Aorta (tissue), 5 donors: ENCODE measurements at regions not wholly inside any gene's neighbourhood (a gene's known extent, or its start where the extent isn't known, plus 50 kb on each side); places are given as distances from the start of the nearest gene placed in this dataset.

Experiments used
- ATAC-seq: fragments of 200-7000 bp; cut with Tn5 transposase; one replicate; pipeline ENCODE4 v1.9.1; 2022; ENCODE audit warnings: moderate library complexity; ENCODE audit not compliant: low FRiP score
- DNase-seq, 2 donors: peaks; one replicate each; pipeline ENCODE4 v3.0.0-alpha.2; 2020
- H3K27ac ChIP-seq, 2 donors: one replicate each; pipeline ENCODE4 v1.5.1; 2013; ENCODE audit warnings: low read length in 2 of 2, mild to moderate bottlenecking in 2 of 2, moderate library complexity in 2 of 2, control low read depth in 1 of 2, inconsistent platforms in 1 of 2, low read depth in 1 of 2
- H3K27me3 ChIP-seq, 2 donors: one replicate each; pipeline ENCODE4 v1.6.1; 2013; ENCODE audit warnings: control low read depth in 1 of 2, low read length in 1 of 2, mild to moderate bottlenecking in 1 of 2, moderate library complexity in 1 of 2; ENCODE audit not compliant: insufficient read depth in 2 of 2, control insufficient read depth in 1 of 2
- H3K36me3 ChIP-seq, 2 donors: one replicate each; pipeline ENCODE4 v1.6.1; 2013; ENCODE audit warnings: control low read depth in 1 of 2, low read length in 1 of 2, mild to moderate bottlenecking in 1 of 2; ENCODE audit not compliant: insufficient read depth in 2 of 2, control insufficient read depth in 1 of 2
- H3K4me1 ChIP-seq, 2 donors: one replicate each; pipeline ENCODE4 v1.6.1; 2013; ENCODE audit warnings: low read length in 2 of 2, control low read depth in 1 of 2, mild to moderate bottlenecking in 1 of 2, moderate library complexity in 1 of 2; ENCODE audit not compliant: insufficient read depth in 2 of 2, control insufficient read depth in 1 of 2
- H3K4me3 ChIP-seq, 2 donors: one replicate each; pipeline ENCODE4 v1.5.1; 2013; ENCODE audit warnings: low read length in 2 of 2, control low read depth in 1 of 2, mild to moderate bottlenecking in 1 of 2
- H3K9me3 ChIP-seq: one replicate; pipeline ENCODE4 v1.6.1; 2013; ENCODE audit warnings: mild to moderate bottlenecking, low read length; ENCODE audit not compliant: control insufficient read depth
- WGBS, 2 donors: extraction: QIAGEN DNeasy Blood & Tissue Kit; methylation state at CpG; one replicate each; pipeline ENCODE4 v1.1.7; 2013; 5-methylcytosine and 5-hydroxymethylcytosine counted together
- intact Hi-C, 2 donors: fragments of 100-400 bp; cut with DNase I; formaldehyde crosslinking; loops; one replicate each; pipeline versions ENCODE4 v1.14.2 to v1.15.0; 2022
- donor health status: healthy with polysubstance abuse.
- donor health status: Bipolar disorder and iron deficiency.
- donor health status: DM: no; HTN: no; CAD: no.
- donor health status: DM: no; HTN: no; CAD: no.
- donor health status: DM: yes; HTN: yes; CAD: no.

GRCh38 chr22:44379817-44380755 lies 67.3 kb upstream of the SHISAL1 start:
- Histone ChIP-seq H3K27me3 (peaks cover 0 to 1% of the 10 kb centered on the region in 2 donors), H3K27ac (no peak overlapping the region), H3K4me3 (no peak overlapping the region), H3K9me3 (peaks cover 6% of the 10 kb centered on the region), H3K4me1 (no peaks in the 10 kb centered on the region), H3K36me3 (no peaks in the 10 kb centered on the region)
- WGBS, 2 donors = 75 to 79% methylated on average over 14 of the region's 14 CpGs
- no peak for ATAC-seq
- intact Hi-C loops = no loop called here
- DNase-seq = peak; percentile 11 to 53

GRCh38 chr22:44378380-44378779 lies 65.6 kb upstream of the SHISAL1 start:
- Histone ChIP-seq H3K36me3 (no peaks in the 10 kb centered on the region), H3K27me3 (peaks cover 0 to 1% of the 10 kb centered on the region in 2 donors), H3K27ac (no peak overlapping the region), H3K4me3 (no peak overlapping the region), H3K4me1 (no peaks in the 10 kb centered on the region), H3K9me3 (peaks cover 7% of the 10 kb centered on the region)
- ATAC-seq = no peak
- intact Hi-C loops = no loop called here
- DNase-seq = peak; percentile 1 to 6

- ATAC-seq = no peak
- H3K27me3 ChIP-seq = peaks cover 0 to 1% of the 10 kb centered on the region in 2 donors
- H3K9me3 ChIP-seq = peaks cover 7% of the 10 kb centered on the region
- H3K27ac ChIP-seq = no peak overlapping the region
- intact Hi-C loops = no loop called here
- H3K36me3 ChIP-seq = no peaks in the 10 kb centered on the region
- WGBS, 2 donors = 60 to 65% methylated on average over 1 of the region's 1 CpG
- no peaks in the 10 kb centered on the region for H3K4me1 ChIP-seq
- DNase-seq = no peak
- no peak overlapping the region for H3K4me3 ChIP-seq
Observed at GRCh38 chr22:44375451-44375850, 62.7 kb upstream of the SHISAL1 start.

GRCh38 chr22:44373234-44373633 lies 60.5 kb upstream of the SHISAL1 start:
- no peak for ATAC-seq
- Histone ChIP-seq H3K27ac (no peak overlapping the region), H3K9me3 (peaks cover 4% of the 10 kb centered on the region), H3K36me3 (no peaks in the 10 kb centered on the region), H3K27me3 (no peaks in the 10 kb centered on the region), H3K4me1 (no peaks in the 10 kb centered on the region), H3K4me3 (no peak overlapping the region)
- DNase-seq = peak; percentile 4 to 21
- WGBS, 2 donors = 76 to 85% methylated on average over 3 of the region's 3 CpGs
- intact Hi-C loops = no loop called here

- peaks cover 1% of the 10 kb centered on the region for H3K9me3 ChIP-seq
- DNase-seq (peak; percentile 8 to 19), ATAC-seq (no peak)
- WGBS, 2 donors = 60 to 86% methylated on average over 4 of the region's 4 CpGs
- no peaks in the 10 kb centered on the region for H3K36me3 ChIP-seq
- H3K4me1 ChIP-seq = no peaks in the 10 kb centered on the region
- no peak overlapping the region for H3K27ac ChIP-seq
- H3K4me3 ChIP-seq = no peak overlapping the region
- intact Hi-C loops = no loop called here
- no peaks in the 10 kb centered on the region for H3K27me3 ChIP-seq
Observed at GRCh38 chr22:44372611-44373010, 59.9 kb upstream of the SHISAL1 start.

GRCh38 chr22:44371741-44372525 lies 59.2 kb upstream of the SHISAL1 start:
- H3K9me3 ChIP-seq = peaks cover 1% of the 10 kb centered on the region
- WGBS, 2 donors = 72 to 79% methylated on average over 3 of the region's 3 CpGs
- no peak for ATAC-seq
- intact Hi-C loops = no loop called here
- H3K4me1 ChIP-seq = no peaks in the 10 kb centered on the region
- H3K36me3 ChIP-seq = no peaks in the 10 kb centered on the region
- no peak overlapping the region for H3K27ac ChIP-seq
- DNase-seq = peak; percentile 19 to 33
- H3K4me3 ChIP-seq = no peak overlapping the region
- no peaks in the 10 kb centered on the region for H3K27me3 ChIP-seq

GRCh38 chr22:44369916-44370801 lies 57.4 kb upstream of the SHISAL1 start:
- ATAC-seq = no peak
- 82 to 90% methylated on average over 18 of the region's 18 CpGs for WGBS, 2 donors
- intact Hi-C loops = loop anchor here in 1 of 2 donors (10.0 kb wide), 1 partner anchor 155 kb away; no protein-coding TSS in a partner anchor
- no peaks in the 10 kb centered on the region for H3K4me1 ChIP-seq
- no peak overlapping the region for H3K27ac ChIP-seq
- H3K27me3 ChIP-seq = no peaks in the 10 kb centered on the region
- DNase-seq = peak; percentile 32 to 43
- H3K4me3 ChIP-seq = no peak overlapping the region
- no peaks in the 10 kb centered on the region for H3K36me3 ChIP-seq
- peaks cover 1% of the 10 kb centered on the region for H3K9me3 ChIP-seq

GRCh38 chr22:44369293-44369661 lies 56.5 kb upstream of the SHISAL1 start:
- Histone ChIP-seq H3K4me1 (peaks cover 0 to 2% of the 10 kb centered on the region in 2 donors), H3K4me3 (no peak overlapping the region), H3K27me3 (no peaks in the 10 kb centered on the region), H3K36me3 (no peaks in the 10 kb centered on the region), H3K9me3 (peaks cover 1% of the 10 kb centered on the region), H3K27ac (no peak overlapping the region)
- 67 to 74% methylated on average over 15 of the region's 15 CpGs for WGBS, 2 donors
- peak; percentile 30 to 56 for DNase-seq
- ATAC-seq = no peak
- intact Hi-C loops = loop anchor here in 1 of 2 donors (10.0 kb wide), 1 partner anchor 154 kb away; no protein-coding TSS in a partner anchor
